MM.1S (cell line): ENCODE measurements at regions not wholly inside any gene's neighbourhood (a gene's known extent, or its start where the extent isn't known, plus 50 kb on each side); places are given as distances from the start of the nearest gene placed in this dataset.

Source experiments
- EZH2 ChIP-seq: fragments of 300-600 bp; sonication (generic); optimal IDR thresholded peaks from 2 replicates; pipeline ENCODE3; 2017; ENCODE audit warnings: low read depth, mild to moderate bottlenecking, antibody characterized with exemption, low read length, mixed read lengths
- TF ChIP-seq, protein P1 (sequence below): fragments of 300-600 bp; sonication (generic); IDR thresholded peaks from 2 replicates; pipeline ENCODE4 v1.5.1; 2016; ENCODE audit warnings: antibody characterized with exemption, low read length, mixed read lengths

DNA sequence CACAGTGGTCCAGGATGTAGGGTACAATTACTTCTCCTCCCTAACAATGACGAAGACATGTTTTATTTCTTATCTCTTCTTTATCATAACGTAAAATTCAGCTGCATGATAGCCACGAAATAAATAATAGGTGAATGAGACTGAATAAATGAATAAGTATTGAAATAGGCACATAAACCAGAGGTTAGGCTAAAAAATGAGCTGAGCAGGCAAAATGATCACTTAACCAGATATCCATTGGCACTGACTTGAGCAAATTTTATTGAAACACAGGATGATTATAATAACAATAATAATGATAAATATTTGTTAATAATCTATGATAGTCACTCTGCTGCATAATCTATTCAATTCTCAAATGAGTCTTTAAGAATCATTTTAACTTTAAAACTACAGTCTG, 506.9 kb upstream of the ZNF804A start:
- TF ChIP-seq, protein P1, sequence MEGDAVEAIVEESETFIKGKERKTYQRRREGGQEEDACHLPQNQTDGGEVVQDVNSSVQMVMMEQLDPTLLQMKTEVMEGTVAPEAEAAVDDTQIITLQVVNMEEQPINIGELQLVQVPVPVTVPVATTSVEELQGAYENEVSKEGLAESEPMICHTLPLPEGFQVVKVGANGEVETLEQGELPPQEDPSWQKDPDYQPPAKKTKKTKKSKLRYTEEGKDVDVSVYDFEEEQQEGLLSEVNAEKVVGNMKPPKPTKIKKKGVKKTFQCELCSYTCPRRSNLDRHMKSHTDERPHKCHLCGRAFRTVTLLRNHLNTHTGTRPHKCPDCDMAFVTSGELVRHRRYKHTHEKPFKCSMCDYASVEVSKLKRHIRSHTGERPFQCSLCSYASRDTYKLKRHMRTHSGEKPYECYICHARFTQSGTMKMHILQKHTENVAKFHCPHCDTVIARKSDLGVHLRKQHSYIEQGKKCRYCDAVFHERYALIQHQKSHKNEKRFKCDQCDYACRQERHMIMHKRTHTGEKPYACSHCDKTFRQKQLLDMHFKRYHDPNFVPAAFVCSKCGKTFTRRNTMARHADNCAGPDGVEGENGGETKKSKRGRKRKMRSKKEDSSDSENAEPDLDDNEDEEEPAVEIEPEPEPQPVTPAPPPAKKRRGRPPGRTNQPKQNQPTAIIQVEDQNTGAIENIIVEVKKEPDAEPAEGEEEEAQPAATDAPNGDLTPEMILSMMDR, result no peak
- no peak for TF ChIP-seq EZH2
